ENCODE measurements at regions not wholly inside any gene's neighbourhood (a gene's known extent, or its start where the extent isn't known, plus 50 kb on each side); places are given as distances from the start of the nearest gene placed in this dataset.

- Histone ChIP-seq H3K27me3 (no peaks in the 10 kb centered on the region), H3K9me3 (no peaks in the 10 kb centered on the region), H3K36me3 (no peaks in the 10 kb centered on the region), H3K27ac (no peak overlapping the region), H3K4me3 (no peak overlapping the region), H3K4me1 (no peaks in the 10 kb centered on the region)
- intact Hi-C loops (cut with DNase I) = no loop called here
- TF ChIP-seq CTCF (IDR thresholded peaks at IDR 0.05) = no peak
- no peak for DNase-seq (ENCODE audit: low spot score in 2 of 2)
These were observed 241.6 kb downstream of the CDK5RAP2 start for GRCh38 chr9:120338340-120338739.

GRCh38 chr9:120337131-120337530 is 242.8 kb downstream of the CDK5RAP2 start:
- Histone ChIP-seq H3K36me3 (no peaks in the 10 kb centered on the region), H3K27me3 (no peaks in the 10 kb centered on the region), H3K4me1 (no peaks in the 10 kb centered on the region), H3K9me3 (no peaks in the 10 kb centered on the region), H3K4me3 (no peak overlapping the region), H3K27ac (no peak overlapping the region)
- TF ChIP-seq CTCF (IDR thresholded peaks at IDR 0.05) = no peak
- intact Hi-C loops (cut with DNase I) = no loop called here
- no peak for DNase-seq (ENCODE audit: low spot score in 2 of 2)

GRCh38 chr9:120336753-120337090 is 243.2 kb downstream of the CDK5RAP2 start:
- no peaks in the 10 kb centered on the region for H3K9me3 ChIP-seq
- H3K4me3 ChIP-seq = no peak overlapping the region
- H3K27me3 ChIP-seq = no peaks in the 10 kb centered on the region
- DNase-seq (ENCODE audit: low spot score in 2 of 2) = no peak
- no peaks in the 10 kb centered on the region for H3K4me1 ChIP-seq
- no peaks in the 10 kb centered on the region for H3K36me3 ChIP-seq
- intact Hi-C loops (cut with DNase I) = no loop called here
- H3K27ac ChIP-seq = no peak overlapping the region
- TF ChIP-seq CTCF (IDR thresholded peaks at IDR 0.05) = no peak

GRCh38 chr9:120336021-120336752 is 243.8 kb downstream of the CDK5RAP2 start:
- H3K36me3 ChIP-seq = no peaks in the 10 kb centered on the region
- no peak overlapping the region for H3K27ac ChIP-seq
- no peak for TF ChIP-seq CTCF (IDR thresholded peaks at IDR 0.05)
- H3K4me3 ChIP-seq = no peak overlapping the region
- DNase-seq (ENCODE audit: low spot score in 2 of 2) = no peak
- H3K4me1 ChIP-seq = no peaks in the 10 kb centered on the region
- H3K27me3 ChIP-seq = no peaks in the 10 kb centered on the region
- no peaks in the 10 kb centered on the region for H3K9me3 ChIP-seq
- intact Hi-C loops (cut with DNase I) = no loop called here

- Histone ChIP-seq H3K9me3 (no peaks in the 10 kb centered on the region), H3K27me3 (no peaks in the 10 kb centered on the region), H3K4me3 (no peak overlapping the region), H3K36me3 (no peaks in the 10 kb centered on the region), H3K4me1 (no peaks in the 10 kb centered on the region), H3K27ac (no peak overlapping the region)
- DNase-seq (ENCODE audit: low spot score in 2 of 2) = no peak
- no peak for TF ChIP-seq CTCF (IDR thresholded peaks at IDR 0.05)
- intact Hi-C loops (cut with DNase I) = no loop called here
These were observed 248.1 kb downstream of the CDK5RAP2 start for GRCh38 chr9:120331913-120332312.

- Histone ChIP-seq H3K27ac (no peak overlapping the region), H3K4me3 (no peak overlapping the region), H3K4me1 (no peaks in the 10 kb centered on the region), H3K36me3 (no peaks in the 10 kb centered on the region), H3K9me3 (no peaks in the 10 kb centered on the region), H3K27me3 (no peaks in the 10 kb centered on the region)
- no peak for DNase-seq (ENCODE audit: low spot score in 2 of 2)
- intact Hi-C loops (cut with DNase I) = no loop called here
- TF ChIP-seq CTCF (IDR thresholded peaks at IDR 0.05) = no peak
These were observed 249.9 kb downstream of the CDK5RAP2 start for GRCh38 chr9:120330031-120330430.

All from ascending aorta (tissue), 2 donors.